T-helper 2 cell treated with Interferon-gamma antibody and Interleukin-4, amounts not matched to agents 5 μg/mL and 100 μg/mL, for 36 hours (primary cell): ENCODE measurements at regions not wholly inside any gene's neighbourhood (a gene's known extent, or its start where the extent isn't known, plus 50 kb on each side); places are given as distances from the start of the nearest gene placed in this dataset.

Experiments used
- DNase-seq: peaks from one replicate; pipeline ENCODE4 v3.0.0; 2021; ENCODE audit warnings: low spot score
- H3K27ac Mint-ChIP-seq: one replicate; pipeline ENCODE4 v1.8.0; 2021; ENCODE audit warnings: mild to moderate bottlenecking, mixed read lengths
- H3K27me3 Mint-ChIP-seq: one replicate; pipeline ENCODE4 v1.8.0; 2021; ENCODE audit warnings: low read depth, mixed read lengths
- H3K36me3 Mint-ChIP-seq: one replicate; pipeline ENCODE4 v1.8.0; 2021; ENCODE audit warnings: low read depth, mixed read lengths
- H3K4me1 Mint-ChIP-seq: one replicate; pipeline ENCODE4 v1.8.0; 2021; ENCODE audit warnings: low read depth, mixed read lengths
- H3K4me3 Mint-ChIP-seq: one replicate; pipeline ENCODE4 v1.8.0; 2022; ENCODE audit warnings: mild to moderate bottlenecking, moderate library complexity, mixed read lengths
- H3K9me3 Mint-ChIP-seq: one replicate; pipeline ENCODE4 v1.8.0; 2021; ENCODE audit warnings: mixed read lengths

DNA sequence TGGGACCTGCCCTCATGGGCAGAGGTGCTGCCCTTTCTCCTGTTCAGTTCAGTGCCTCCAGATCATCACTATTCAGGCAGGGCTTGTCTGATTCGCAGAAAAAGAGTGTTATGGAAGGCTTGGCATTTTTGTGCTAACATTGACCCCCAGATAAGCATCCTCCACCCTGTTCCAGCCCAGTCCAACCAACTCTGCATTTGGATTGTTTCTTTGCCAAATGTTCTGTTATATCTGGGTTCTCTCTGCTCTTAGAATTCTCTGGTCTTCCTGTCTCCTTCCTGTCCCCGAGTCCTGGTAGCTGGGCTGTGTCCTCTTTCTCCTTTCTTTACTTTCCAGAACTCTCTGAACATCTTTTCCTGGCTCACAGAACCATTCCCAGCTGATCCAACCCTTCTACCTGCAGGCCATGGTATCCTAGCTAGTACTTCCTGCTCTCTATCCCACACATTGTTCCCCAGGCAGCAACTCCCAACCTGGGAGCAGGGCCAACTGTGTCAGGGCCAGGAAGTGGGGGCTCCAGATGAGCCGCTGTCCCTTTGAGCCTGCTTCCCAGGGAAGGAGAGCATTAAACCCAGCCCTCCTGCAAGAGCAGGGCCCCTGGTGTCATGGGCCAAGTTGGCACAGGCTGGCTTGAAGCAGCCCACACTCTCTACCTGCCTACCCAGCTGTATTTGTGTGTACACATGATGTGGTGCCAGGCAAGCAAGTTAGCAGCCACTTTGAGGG is 280.7 kb upstream of the CADM1 start:
- Mint-ChIP-seq H3K27ac (no peak overlapping the region), H3K4me3 (no peak overlapping the region), H3K9me3 (peaks cover 6% of the 10 kb centered on the region), H3K27me3 (no peaks in the 10 kb centered on the region), H3K36me3 (no peaks in the 10 kb centered on the region), H3K4me1 (no peaks in the 10 kb centered on the region)
- no peak for DNase-seq

DNA sequence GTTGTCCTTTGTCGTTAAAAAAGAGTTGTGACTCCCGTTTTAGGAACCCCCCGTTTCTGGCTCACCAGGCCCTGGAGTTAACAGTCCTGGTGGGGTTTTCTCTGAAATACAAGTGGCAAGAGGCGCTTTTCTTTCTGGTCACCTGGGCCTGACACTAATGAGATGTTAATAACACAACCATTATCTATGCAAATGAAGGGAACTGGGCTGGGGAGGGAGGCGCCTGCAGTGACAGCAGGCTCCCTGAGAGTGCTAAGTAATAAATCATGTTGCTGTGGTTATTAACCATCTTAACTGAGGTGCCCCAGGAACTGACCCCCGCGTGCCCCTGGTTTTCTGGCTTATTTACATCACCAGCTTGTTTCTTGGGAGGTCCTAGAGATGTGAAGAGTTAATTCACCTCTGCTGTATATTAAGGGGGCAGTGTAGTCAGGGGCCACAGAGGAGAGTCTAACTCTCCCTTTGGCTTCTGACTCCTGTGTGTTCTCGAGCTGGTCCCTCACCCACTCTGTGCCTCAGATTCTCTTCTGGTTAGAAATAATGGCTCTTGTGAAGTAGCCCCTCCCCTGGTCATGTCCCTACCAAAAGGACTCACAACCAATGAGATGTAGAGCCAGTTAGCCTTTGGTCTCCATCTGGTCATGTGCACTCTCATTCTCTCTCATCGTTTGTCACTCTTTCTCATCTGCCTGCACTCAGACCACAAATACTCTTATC is 276.6 kb upstream of the CADM1 start:
- Mint-ChIP-seq H3K4me1 (no peaks in the 10 kb centered on the region), H3K27me3 (no peaks in the 10 kb centered on the region), H3K36me3 (no peaks in the 10 kb centered on the region), H3K27ac (no peak overlapping the region), H3K9me3 (peaks cover 6% of the 10 kb centered on the region), H3K4me3 (no peak overlapping the region)
- DNase-seq = no peak

DNA sequence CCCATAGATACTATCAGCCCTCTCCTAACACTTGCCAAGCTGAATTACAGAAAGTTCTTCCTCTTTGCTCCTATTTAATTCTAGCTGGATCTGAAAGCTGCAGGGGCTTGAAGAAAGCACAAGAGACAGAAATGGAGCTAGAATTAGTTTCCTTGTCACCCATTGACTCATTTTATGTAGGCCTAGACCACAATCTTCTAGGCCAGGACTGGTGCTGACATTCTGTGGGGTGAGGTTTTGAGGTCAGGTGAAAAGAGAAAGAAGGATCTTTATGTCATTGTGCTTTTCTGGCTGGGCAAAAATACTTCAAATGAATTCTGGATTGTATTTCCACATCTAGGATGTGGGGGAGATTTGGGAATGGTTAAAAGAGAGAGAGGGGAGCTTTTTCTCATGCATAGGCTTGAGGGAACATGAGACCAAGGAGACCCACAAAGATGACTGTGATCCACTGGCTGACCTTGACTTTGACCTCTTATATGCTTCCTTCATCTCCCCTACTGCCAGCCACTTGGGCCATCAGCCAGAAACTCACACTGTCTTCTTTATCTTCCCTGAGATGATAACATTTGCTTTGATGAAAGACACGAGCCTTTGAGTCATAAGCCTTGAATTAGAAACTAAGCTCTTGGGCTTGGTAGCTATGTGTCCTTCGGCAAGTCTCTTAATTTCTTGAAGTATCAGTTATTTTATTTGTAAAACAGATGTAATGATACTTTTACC is 274.9 kb upstream of the CADM1 start:
- no peak overlapping the region for H3K27ac Mint-ChIP-seq

DNA sequence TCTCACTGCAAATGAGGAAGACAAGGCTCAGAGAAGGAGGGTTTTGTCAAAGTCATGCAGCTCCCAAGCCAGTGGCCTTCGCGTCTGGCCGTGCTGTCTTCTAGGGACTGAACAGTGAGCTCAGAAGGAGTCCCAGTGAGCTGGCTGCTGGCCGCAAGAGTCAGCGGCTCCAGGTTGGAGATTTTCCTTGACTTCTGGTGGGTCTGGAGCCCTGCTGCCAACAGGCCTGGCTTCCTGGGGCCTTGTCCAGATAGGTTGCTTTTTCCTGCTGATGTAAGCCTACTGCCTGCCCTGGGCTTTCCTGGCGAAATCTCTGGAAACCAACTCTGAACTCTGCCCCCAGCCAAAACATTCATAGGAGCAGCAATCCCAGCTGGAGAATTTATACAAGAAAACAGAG is 272.7 kb upstream of the CADM1 start:
- DNase-seq = no peak
- H3K27me3 Mint-ChIP-seq = no peaks in the 10 kb centered on the region
- H3K36me3 Mint-ChIP-seq = no peaks in the 10 kb centered on the region
- no peaks in the 10 kb centered on the region for H3K9me3 Mint-ChIP-seq
- H3K4me3 Mint-ChIP-seq = no peak overlapping the region
- no peaks in the 10 kb centered on the region for H3K4me1 Mint-ChIP-seq
- H3K27ac Mint-ChIP-seq = no peak overlapping the region

More for the DNA sequence above, 274.9 kb upstream of the CADM1 start:
- Mint-ChIP-seq H3K9me3 (peaks cover 6% of the 10 kb centered on the region), H3K36me3 (no peaks in the 10 kb centered on the region), H3K4me3 (no peak overlapping the region), H3K27me3 (no peaks in the 10 kb centered on the region), H3K4me1 (no peaks in the 10 kb centered on the region)
- no peak for DNase-seq

DNA sequence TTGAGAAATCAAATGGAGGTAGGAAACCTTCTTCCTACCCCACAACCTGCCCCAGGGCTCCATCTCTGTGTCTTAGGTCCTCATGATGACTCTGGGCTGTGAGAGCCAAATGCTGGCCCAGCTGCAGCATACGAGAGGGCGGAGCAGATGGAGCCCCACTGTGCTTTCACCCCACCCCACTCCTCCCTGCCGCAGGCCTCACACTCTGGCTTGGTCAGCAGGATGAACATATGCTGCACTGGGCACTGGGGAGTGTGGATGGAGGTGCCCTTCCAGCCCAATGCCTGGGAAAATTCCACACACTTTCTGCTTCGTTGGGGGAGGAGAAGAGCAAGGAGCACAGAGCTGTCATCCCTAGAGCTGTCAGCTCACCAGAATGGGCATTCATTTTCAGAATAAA is 271.6 kb upstream of the CADM1 start:
- no peaks in the 10 kb centered on the region for H3K27me3 Mint-ChIP-seq
- no peaks in the 10 kb centered on the region for H3K4me1 Mint-ChIP-seq
- no peak overlapping the region for H3K4me3 Mint-ChIP-seq
- H3K9me3 Mint-ChIP-seq = no peaks in the 10 kb centered on the region
- H3K27ac Mint-ChIP-seq = no peak overlapping the region
- no peak for DNase-seq
- H3K36me3 Mint-ChIP-seq = no peaks in the 10 kb centered on the region

DNA sequence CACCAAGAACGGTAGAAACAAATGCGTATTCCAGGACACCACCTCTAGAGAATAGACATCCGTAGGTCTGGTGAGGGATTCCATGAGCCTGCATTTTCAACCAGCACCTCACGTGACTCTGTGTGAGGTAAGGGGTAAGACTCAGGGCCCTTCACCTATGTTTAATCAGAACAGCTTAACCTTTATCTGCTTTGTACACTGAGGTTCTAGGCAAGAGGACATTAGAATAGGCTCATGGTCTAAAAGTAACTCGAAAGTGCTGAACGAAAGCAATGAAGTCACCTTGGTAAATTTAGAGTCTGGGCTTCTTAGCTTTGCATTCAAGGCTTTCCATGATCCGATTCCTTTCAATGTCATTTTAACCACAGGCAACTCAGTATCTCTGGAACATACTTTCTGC is 270.5 kb upstream of the CADM1 start:
- H3K27ac Mint-ChIP-seq = no peak overlapping the region
- H3K4me3 Mint-ChIP-seq = no peak overlapping the region
- DNase-seq = no peak
- H3K4me1 Mint-ChIP-seq = no peaks in the 10 kb centered on the region
- no peaks in the 10 kb centered on the region for H3K9me3 Mint-ChIP-seq
- H3K27me3 Mint-ChIP-seq = no peaks in the 10 kb centered on the region
- H3K36me3 Mint-ChIP-seq = no peaks in the 10 kb centered on the region

DNA sequence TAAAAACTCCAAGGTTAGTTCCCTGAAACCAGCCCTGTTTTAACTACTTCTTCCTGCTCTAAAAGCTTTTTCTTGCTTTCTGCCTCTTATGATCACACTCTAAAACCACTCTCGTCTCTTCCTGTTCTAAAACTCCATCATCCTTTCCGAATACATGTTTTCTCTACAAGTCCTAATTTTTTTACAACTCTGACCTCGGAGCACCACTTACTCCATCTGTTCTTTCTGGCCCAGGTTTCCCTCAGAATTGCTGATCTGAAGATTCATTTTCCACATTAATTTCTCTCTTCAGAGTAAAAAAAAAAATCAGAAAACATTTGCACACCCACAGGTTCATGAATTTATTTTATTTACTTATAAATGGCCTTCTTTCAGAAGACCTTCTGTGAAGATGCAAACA is 265.7 kb upstream of the CADM1 start:
- Mint-ChIP-seq H3K4me1 (no peaks in the 10 kb centered on the region), H3K27me3 (no peaks in the 10 kb centered on the region), H3K27ac (no peak overlapping the region), H3K9me3 (no peaks in the 10 kb centered on the region), H3K4me3 (no peak overlapping the region), H3K36me3 (no peaks in the 10 kb centered on the region)
- DNase-seq = no peak

DNA sequence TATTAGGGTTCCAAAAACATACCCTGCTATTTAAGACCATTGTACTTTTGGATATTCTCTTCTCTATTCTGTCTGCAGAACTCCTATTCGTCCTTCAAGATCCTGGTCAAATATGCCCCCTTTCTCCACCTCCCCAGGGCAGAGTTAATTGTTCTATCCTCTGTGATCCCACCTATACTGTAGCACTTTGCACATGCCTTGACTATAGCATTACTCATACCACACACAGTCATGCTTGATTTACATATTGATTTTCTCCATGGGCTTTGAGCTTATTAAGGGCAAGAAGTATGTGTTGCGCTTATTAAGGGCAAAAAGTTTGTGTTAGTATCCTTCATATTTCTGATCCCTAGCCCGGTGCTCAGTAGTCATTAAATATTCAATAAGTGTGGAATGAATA is 263.7 kb upstream of the CADM1 start:
- Mint-ChIP-seq H3K27ac (no peak overlapping the region), H3K27me3 (no peaks in the 10 kb centered on the region), H3K4me3 (no peak overlapping the region), H3K36me3 (no peaks in the 10 kb centered on the region), H3K4me1 (no peaks in the 10 kb centered on the region), H3K9me3 (no peaks in the 10 kb centered on the region)
- DNase-seq = no peak

DNA sequence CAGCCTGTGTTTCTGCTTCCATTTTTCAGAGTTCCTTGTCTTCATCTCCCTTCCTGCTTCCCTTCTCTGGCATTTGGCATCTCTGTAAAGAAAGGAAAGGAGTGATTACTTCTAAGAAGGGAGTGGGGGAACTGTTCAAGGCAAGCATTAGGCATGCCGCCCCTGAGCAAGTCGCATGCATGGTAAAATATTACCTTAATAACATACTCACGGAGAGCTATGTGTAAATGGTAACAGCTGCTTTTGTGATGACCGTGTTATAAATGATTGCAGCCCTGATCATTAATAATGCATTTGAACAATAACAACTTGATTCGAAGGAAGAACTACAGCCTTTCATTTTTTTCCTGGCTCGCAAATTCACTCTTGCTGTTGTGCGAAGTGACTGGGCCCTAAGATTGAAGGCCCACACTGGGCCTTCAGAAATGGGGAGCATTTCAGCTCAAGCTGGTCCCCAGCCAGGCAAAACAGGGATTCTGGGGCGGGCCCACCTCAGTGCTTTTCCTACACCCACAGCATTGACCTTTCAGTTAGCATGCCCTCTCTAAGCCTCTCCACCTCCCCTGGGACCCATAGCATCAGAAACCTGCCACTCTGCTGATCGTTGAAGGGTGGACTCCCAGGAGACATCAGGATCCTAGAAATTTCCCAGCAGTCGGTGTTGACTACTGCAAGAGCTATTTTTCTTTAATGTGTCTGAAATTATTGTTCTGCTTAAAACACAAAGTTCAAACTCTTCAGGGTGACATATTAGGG is 263.0 kb upstream of the CADM1 start:
- no peaks in the 10 kb centered on the region for H3K27me3 Mint-ChIP-seq
- H3K4me3 Mint-ChIP-seq = no peak overlapping the region
- H3K27ac Mint-ChIP-seq = no peak overlapping the region
- DNase-seq = no peak
- no peaks in the 10 kb centered on the region for H3K36me3 Mint-ChIP-seq
- no peaks in the 10 kb centered on the region for H3K4me1 Mint-ChIP-seq
- no peaks in the 10 kb centered on the region for H3K9me3 Mint-ChIP-seq

DNA sequence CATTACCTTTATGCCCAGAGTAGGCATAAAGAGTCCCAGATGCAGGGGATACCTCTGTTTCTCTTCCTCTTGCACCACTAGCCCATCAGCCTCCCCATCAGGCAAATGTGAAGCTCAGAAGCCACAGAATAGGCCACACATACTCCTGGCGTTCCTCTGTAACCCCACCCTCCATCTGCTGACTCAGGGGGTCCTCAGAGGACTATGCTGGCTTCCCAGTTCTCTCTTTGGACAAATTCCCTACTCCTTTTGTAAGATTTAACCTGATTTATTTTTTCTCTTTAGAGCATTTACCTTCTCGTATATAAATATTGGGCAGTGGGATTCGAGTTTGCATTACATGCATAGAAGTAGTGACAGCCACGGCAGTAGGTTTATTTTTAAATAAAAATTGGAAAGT is 262.3 kb upstream of the CADM1 start:
- no peaks in the 10 kb centered on the region for H3K4me1 Mint-ChIP-seq
- DNase-seq = no peak
- H3K27me3 Mint-ChIP-seq = peaks cover 4% of the 10 kb centered on the region

DNA sequence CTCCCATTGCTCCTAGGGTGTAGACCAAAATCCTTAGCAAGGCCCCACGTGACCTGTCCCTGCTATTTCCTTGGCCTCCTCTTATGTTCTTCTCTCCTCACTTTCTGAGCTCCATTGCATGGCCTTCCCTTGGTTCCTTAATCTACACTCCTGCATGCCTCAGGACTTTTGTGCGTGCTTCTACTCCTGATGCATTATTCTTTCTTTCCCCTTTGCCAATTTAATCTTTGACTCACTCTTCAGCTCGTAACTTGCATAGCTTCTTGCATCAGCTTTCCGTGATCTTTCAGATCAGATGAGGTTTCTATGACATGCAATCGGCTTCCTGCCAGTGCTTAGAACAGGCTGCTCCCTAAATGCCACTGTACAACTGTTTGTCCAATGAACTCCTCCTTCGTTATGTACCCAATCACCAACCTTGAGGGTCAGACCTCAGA is 261.6 kb upstream of the CADM1 start:
- no peak overlapping the region for H3K4me3 Mint-ChIP-seq
- DNase-seq = no peak
- peaks cover 5% of the 10 kb centered on the region for H3K27me3 Mint-ChIP-seq
- H3K36me3 Mint-ChIP-seq = no peaks in the 10 kb centered on the region
- no peaks in the 10 kb centered on the region for H3K4me1 Mint-ChIP-seq
- H3K27ac Mint-ChIP-seq = no peak overlapping the region
- no peaks in the 10 kb centered on the region for H3K9me3 Mint-ChIP-seq

More for the DNA sequence above, 262.3 kb upstream of the CADM1 start:
- no peak overlapping the region for H3K27ac Mint-ChIP-seq
- no peak overlapping the region for H3K4me3 Mint-ChIP-seq
- no peaks in the 10 kb centered on the region for H3K9me3 Mint-ChIP-seq
- no peaks in the 10 kb centered on the region for H3K36me3 Mint-ChIP-seq

DNA sequence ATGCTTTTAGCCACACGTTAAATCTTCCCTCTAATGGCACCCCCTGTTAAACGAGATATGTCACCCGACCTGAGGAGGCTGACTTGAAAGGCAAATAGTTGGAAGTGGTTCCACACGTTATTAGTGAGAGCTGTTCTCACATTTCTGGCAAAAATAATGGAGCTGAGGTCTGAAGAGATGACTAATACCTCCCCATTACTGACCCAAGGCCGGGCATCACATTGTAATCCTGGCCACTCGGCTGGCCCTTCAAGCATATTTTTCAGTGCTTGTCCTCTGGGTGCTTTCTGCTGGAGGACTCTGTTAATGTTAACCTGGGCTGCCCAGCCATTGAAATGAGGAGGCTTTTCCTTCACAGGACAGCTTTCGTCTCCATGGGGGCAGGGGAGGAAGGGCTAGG is 260.0 kb upstream of the CADM1 start:
- H3K27me3 Mint-ChIP-seq = peaks cover 12% of the 10 kb centered on the region
- no peak overlapping the region for H3K4me3 Mint-ChIP-seq
- no peak for DNase-seq
- H3K27ac Mint-ChIP-seq = no peak overlapping the region
- no peaks in the 10 kb centered on the region for H3K4me1 Mint-ChIP-seq
- H3K9me3 Mint-ChIP-seq = no peaks in the 10 kb centered on the region
- H3K36me3 Mint-ChIP-seq = no peaks in the 10 kb centered on the region

DNA sequence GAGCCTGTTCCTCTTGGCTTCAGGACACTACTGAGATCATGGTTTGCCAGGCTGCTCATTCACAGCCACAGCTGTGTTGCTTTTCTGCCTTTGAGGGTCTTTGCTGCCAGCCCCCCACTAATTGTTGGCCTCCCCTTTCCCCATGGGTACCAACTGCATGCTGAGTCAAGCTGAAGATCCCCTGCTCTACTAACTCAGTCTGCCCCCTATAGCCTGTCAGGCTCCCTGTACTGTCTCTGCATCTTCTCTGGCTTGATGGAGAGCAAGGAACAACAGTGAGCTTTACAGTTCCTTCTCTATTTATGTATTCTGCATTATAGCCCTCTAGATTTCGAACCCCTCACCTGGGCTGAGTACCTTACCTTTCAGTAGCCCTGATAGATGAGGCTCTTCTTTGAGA is 257.6 kb upstream of the CADM1 start:
- no peak overlapping the region for H3K4me3 Mint-ChIP-seq
- no peaks in the 10 kb centered on the region for H3K9me3 Mint-ChIP-seq
- no peak for DNase-seq
- peaks cover 25% of the 10 kb centered on the region for H3K27me3 Mint-ChIP-seq
- no peak overlapping the region for H3K27ac Mint-ChIP-seq
- H3K36me3 Mint-ChIP-seq = no peaks in the 10 kb centered on the region
- no peaks in the 10 kb centered on the region for H3K4me1 Mint-ChIP-seq

DNA sequence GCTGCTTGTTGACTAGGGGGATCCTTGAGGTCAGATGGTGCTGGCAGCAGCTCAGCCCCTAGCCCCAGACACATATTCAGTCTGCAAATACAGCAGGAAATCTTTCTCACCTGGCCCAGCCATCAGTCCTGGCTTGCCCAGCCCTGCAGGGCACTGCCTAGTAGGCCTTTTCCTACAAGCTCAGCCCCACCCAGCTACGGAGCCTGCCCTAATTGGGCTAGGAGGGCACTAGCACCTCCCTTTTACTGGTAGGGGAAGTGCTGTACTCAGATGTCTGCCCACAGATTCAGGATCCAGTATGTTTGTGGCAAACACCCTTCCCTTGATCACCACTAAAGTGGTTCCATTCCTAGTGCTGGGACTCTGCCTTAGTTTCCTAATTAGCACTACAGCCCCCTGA is 257.1 kb upstream of the CADM1 start:
- Mint-ChIP-seq H3K36me3 (no peaks in the 10 kb centered on the region), H3K27me3 (peaks cover 28% of the 10 kb centered on the region), H3K4me3 (no peak overlapping the region), H3K27ac (no peak overlapping the region), H3K4me1 (no peaks in the 10 kb centered on the region), H3K9me3 (no peaks in the 10 kb centered on the region)
- DNase-seq = no peak
